Type B pancreatic cell (in vitro differentiated cells): ENCODE measurements at regions not wholly inside any gene's neighbourhood (a gene's known extent, or its start where the extent isn't known, plus 50 kb on each side); places are given as distances from the start of the nearest gene placed in this dataset.

Source experiments
- DNase-seq: peaks from one replicate; pipeline ENCODE4 v3.0.0; 2021; ENCODE audit warnings: mixed read lengths; ENCODE audit not compliant: unreplicated experiment; ENCODE audit errors: extremely low spot score
- H3K27ac Mint-ChIP-seq: 2 replicates; pipeline ENCODE4 v1.8.0; 2021; ENCODE audit warnings: mild to moderate bottlenecking, mixed read lengths
- H3K27me3 Mint-ChIP-seq: 2 replicates; pipeline ENCODE4 v1.8.0; 2021; ENCODE audit warnings: mixed read lengths
- H3K36me3 Mint-ChIP-seq: 2 replicates; pipeline ENCODE4 v1.8.0; 2021; ENCODE audit warnings: mixed read lengths
- H3K4me1 Mint-ChIP-seq: one replicate; pipeline ENCODE4 v1.8.0; 2021; ENCODE audit warnings: mixed read lengths; ENCODE audit not compliant: unreplicated experiment
- H3K4me3 Mint-ChIP-seq: 2 replicates; pipeline ENCODE4 v1.8.0; 2021; ENCODE audit warnings: mild to moderate bottlenecking, mixed read lengths
- H3K9me3 Mint-ChIP-seq: 2 replicates; pipeline ENCODE4 v1.8.0; 2021; ENCODE audit warnings: mixed read lengths
- TF ChIP-seq, protein P1 (sequence below): fragments of 200-600 bp; sonication (generic); conservative IDR thresholded peaks from 2 replicates; pipeline ENCODE4 v1.5.0; 2021; ENCODE audit warnings: antibody characterized with exemption, mild to moderate bottlenecking

DNA sequence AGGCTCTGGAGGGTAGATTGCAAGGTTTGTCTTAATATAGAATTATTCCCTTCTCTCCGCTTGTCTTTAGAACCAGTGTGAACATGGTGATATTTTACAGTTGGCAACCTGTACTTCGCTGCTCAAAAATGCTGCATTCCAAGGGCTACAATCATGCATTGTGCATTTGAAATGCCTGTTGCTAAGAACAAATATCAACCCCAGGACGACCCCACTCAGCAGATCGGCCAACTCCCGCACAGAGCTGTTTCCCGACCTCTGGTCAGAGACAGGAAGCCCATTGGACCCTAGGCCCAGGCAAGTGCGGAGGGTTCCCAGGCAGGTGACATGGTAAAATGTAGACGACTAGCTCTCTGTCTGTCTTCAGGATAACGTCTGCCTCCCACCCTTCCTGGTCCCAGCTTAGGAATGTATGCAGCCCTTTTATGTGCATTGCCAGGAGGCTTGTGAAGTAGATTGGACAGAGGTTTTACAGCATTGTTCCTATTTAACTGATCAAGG lies 263.5 kb downstream of the FOXO1 start:
- H3K36me3 Mint-ChIP-seq: no peaks in the 10 kb centered on the region
- peaks cover 31% of the 10 kb centered on the region for H3K4me1 Mint-ChIP-seq
- no peaks in the 10 kb centered on the region for H3K27me3 Mint-ChIP-seq
- TF ChIP-seq, protein P1, sequence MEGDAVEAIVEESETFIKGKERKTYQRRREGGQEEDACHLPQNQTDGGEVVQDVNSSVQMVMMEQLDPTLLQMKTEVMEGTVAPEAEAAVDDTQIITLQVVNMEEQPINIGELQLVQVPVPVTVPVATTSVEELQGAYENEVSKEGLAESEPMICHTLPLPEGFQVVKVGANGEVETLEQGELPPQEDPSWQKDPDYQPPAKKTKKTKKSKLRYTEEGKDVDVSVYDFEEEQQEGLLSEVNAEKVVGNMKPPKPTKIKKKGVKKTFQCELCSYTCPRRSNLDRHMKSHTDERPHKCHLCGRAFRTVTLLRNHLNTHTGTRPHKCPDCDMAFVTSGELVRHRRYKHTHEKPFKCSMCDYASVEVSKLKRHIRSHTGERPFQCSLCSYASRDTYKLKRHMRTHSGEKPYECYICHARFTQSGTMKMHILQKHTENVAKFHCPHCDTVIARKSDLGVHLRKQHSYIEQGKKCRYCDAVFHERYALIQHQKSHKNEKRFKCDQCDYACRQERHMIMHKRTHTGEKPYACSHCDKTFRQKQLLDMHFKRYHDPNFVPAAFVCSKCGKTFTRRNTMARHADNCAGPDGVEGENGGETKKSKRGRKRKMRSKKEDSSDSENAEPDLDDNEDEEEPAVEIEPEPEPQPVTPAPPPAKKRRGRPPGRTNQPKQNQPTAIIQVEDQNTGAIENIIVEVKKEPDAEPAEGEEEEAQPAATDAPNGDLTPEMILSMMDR: no peak
- H3K27ac Mint-ChIP-seq: peak overlapping the region; percentile 22
- no peak for DNase-seq
- no peaks in the 10 kb centered on the region for H3K9me3 Mint-ChIP-seq
- H3K4me3 Mint-ChIP-seq: peak overlapping the region; percentile 46

DNA sequence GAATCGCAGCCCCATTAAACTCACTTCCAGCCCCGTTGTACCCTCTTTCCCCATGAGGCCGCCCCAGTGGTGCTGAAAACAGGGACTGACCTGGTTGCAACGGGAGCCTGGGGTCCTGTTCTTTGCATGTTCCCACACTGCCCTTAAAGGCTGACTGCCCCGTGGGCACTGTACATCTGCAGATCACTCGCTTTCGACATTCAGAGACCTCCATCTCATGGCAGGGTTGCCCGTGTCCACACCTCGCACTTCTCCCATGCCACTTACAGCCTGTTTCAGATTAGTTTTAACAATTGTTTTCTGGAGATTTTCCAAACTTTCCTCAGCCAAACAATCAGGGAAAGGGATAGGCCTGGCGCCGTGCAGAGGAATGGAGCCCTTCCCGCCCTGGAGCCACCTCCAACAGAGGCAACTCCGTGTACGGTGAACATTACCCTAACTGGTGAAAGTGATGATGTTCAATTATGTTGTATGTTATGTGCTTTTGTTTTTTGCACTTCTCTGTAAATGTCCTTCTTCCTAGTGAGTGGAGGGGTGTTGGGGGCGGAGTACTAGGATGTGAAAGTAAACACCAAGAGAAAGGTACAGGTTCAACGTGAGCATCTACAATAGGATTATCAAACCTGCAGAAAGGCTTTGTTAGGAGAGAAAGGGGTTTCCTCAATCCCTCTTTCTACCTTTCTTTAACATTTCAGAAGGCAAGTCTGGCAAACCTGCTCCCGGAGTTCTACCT lies 262.8 kb downstream of the FOXO1 start:
- TF ChIP-seq, protein P1: no peak
- H3K27me3 Mint-ChIP-seq: no peaks in the 10 kb centered on the region
- no peak for DNase-seq
- H3K4me1 Mint-ChIP-seq: peaks cover 31% of the 10 kb centered on the region
- H3K9me3 Mint-ChIP-seq: no peaks in the 10 kb centered on the region
- H3K27ac Mint-ChIP-seq: no peak overlapping the region
- no peak overlapping the region for H3K4me3 Mint-ChIP-seq
- no peaks in the 10 kb centered on the region for H3K36me3 Mint-ChIP-seq

DNA sequence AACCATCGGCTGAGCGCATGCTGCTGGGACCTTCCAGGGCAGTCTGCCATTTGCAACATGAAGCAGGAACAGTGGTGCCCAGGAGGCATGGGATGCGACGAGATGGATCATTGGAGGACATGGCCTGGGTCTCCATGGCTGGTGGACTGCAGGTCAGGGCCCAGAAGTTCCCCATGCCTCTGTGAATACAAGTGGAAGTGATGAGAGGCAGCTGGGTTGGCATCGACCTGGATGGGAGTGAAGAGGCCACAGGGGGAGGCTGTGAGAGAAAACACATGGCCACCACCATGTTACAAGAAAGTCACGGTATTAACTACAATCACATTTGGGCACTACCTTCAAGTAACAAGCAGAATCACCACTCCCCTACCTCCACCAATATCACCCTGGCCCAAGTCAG lies 262.0 kb downstream of the FOXO1 start:
- TF ChIP-seq, protein P1: no peak
- no peak for DNase-seq
- no peak overlapping the region for H3K27ac Mint-ChIP-seq
- no peaks in the 10 kb centered on the region for H3K27me3 Mint-ChIP-seq
- H3K4me3 Mint-ChIP-seq: no peak overlapping the region
- H3K4me1 Mint-ChIP-seq: peaks cover 31% of the 10 kb centered on the region
- H3K36me3 Mint-ChIP-seq: no peaks in the 10 kb centered on the region
- H3K9me3 Mint-ChIP-seq: peaks cover 4% of the 10 kb centered on the region

DNA sequence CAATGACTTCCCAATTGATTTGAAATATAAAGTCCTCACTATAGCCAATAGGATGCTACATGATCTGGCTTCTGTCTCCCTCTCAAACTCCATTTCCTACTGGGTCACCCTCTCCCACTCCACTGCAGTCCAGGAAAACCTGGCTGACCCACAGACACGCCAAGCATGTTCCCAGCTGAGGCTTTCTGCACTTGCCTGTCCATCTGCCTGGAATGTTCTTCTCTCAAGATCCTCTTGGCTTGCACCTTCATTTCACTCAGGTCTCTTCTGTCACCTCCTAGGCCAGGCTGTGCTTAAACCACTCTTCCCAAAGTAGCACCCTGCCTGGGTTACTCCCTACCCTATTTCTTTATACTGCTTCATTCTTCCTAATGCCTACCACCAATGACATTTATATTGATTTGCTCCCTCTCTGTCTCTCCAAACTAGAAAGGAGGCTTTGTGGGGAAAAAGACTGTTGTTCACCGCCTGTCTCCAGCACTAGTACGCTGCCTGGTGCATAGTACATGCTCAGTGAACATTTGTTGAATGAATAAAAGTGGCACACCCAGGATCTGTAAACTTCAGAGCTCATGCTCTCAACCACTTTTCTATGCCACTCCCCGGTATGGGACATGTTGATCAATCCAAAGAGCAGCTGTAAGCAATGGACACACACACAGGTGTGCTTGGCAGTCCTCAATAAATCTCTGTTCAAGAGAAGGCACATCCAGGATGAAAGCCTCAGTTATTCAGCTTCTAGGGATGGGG lies 261.3 kb downstream of the FOXO1 start:
- Mint-ChIP-seq H3K9me3 (peaks cover 4% of the 10 kb centered on the region), H3K4me3 (no peak overlapping the region), H3K4me1 (peaks cover 31% of the 10 kb centered on the region), H3K27me3 (no peaks in the 10 kb centered on the region), H3K36me3 (no peaks in the 10 kb centered on the region), H3K27ac (no peak overlapping the region)
- DNase-seq: no peak
- TF ChIP-seq, protein P1: no peak

DNA sequence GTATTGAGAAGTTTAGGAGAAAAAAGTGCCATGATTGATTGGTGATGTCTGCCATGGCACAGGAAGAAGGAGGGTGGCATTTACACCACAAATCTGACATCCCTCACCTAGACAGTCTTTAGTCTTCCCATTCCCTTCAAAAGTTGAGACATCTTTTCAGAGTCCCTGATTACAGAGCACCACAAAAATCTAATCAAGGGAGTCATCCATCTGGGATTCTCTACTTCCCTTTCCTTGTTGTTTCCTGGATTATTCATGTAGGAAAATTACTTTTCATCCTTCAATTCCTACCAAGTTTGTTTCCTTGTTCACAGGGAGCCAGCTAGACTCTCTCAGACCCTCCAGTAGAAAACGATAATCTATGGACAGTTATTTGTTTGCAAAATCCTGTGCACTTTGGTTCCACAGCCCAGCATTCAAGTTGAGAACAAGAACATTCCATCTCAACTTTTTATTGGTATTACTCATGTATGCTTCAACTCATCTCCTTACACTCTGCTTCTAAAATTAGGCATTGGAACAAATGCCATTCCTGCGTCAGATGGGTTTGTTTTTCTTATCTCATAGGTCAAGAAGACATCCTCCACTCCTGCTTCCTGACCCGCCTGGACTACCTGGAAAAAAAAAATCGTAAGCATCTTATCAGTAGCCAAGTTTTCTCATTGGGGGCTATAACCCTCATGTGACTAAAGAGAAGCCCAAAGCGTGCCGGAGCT lies 259.9 kb downstream of the FOXO1 start:
- H3K27me3 Mint-ChIP-seq: no peaks in the 10 kb centered on the region
- H3K36me3 Mint-ChIP-seq: no peaks in the 10 kb centered on the region
- H3K4me1 Mint-ChIP-seq: peaks cover 26% of the 10 kb centered on the region
- peaks cover 13% of the 10 kb centered on the region for H3K9me3 Mint-ChIP-seq
- H3K4me3 Mint-ChIP-seq: no peak overlapping the region
- peak overlapping the region; percentile 50 for H3K27ac Mint-ChIP-seq
- TF ChIP-seq, protein P1: no peak
- no peak for DNase-seq
